ENCODE measurements at regions not wholly inside any gene's neighbourhood (a gene's known extent, or its start where the extent isn't known, plus 50 kb on each side); places are given as distances from the start of the nearest gene placed in this dataset.
"Not testable (repeated sequence)": the region's sequence is repeated elsewhere in the genome, so short reads cannot be mapped to it uniquely, and the experiment has no call there.

DNA sequence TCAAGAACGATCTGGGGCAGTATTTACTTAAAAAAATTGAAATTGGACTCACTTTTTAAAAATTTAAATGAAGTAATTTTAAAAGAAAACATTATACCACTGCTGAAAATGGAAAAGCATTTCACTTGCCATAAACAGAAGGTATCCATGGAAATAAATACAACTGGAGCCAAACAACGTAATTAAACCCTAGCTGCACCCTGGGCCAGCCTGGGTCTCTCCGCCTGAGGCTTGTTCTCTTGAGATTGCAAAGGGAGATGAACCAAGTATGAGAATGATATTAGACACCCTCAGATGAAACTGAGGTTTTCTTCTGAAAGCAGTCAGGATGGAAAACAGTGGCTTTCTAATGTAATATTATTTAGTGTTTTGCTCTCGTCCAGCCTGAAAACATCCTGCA, 264.4 kb downstream of the KCNE4 start:
- H4K20me1 ChIP-seq (ENCODE audit: insufficient read depth, low read depth, low read length), result no peaks in the 10 kb centered on the region
- no peaks in the 10 kb centered on the region for H3K36me3 ChIP-seq (ENCODE audit: insufficient read depth, low read length)
- H3K9me2 ChIP-seq (replicated peaks; ENCODE audit: insufficient read depth, low read length), result no peaks in the 10 kb centered on the region
- H3K4me2 ChIP-seq (ENCODE audit: low read depth, low read length, poor library complexity, severe bottlenecking), result no peak overlapping the region
- DNase-seq, result no peak
- no peak overlapping the region for H2AFZ ChIP-seq (ENCODE audit: low read length)
- no peaks in the 10 kb centered on the region for H3K27me3 ChIP-seq (ENCODE audit: low read length)
- no peak overlapping the region for H3K27ac ChIP-seq (ENCODE audit: low read length)
- H3K4me3 ChIP-seq (ENCODE audit: low read length), result no peak overlapping the region
- H3K4me1 ChIP-seq (ENCODE audit: low read length), result no peaks in the 10 kb centered on the region
- H3K9ac ChIP-seq (ENCODE audit: low read length), result no peak overlapping the region
- no peaks in the 10 kb centered on the region for H3K79me2 ChIP-seq (ENCODE audit: low read length)
- H3K9me3 ChIP-seq (ENCODE audit: low read length), result no peaks in the 10 kb centered on the region

DNA sequence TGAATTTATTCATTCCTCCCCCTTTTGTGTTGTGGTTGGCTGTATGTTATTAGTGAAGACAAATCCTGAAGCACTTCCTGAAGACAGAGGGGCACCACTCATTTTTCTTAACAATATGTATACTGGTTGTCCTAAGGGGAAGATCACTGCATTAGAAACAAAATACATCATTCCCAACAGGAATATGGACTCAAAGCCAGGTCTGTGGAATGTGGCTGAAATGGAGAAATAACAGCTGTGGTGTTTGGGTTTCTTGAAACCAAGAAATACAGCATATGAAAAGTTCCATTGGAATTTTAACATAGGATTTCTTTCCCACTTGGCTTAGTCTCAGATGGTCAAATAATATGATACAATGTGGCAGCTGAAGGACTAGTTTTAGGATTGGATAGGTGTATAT, 267.6 kb downstream of the KCNE4 start:
- Histone ChIP-seq H3K27me3 (ENCODE audit: low read length) (no peaks in the 10 kb centered on the region), H3K79me2 (ENCODE audit: low read length) (no peaks in the 10 kb centered on the region), H3K9ac (ENCODE audit: low read length) (no peak overlapping the region), H3K27ac (ENCODE audit: low read length) (no peak overlapping the region), H4K20me1 (ENCODE audit: insufficient read depth, low read depth, low read length) (no peaks in the 10 kb centered on the region), H3K4me1 (ENCODE audit: low read length) (no peaks in the 10 kb centered on the region), H3K9me3 (ENCODE audit: low read length) (no peaks in the 10 kb centered on the region), H3K4me2 (ENCODE audit: low read depth, low read length, poor library complexity, severe bottlenecking) (no peak overlapping the region), H3K9me2 (replicated peaks; ENCODE audit: insufficient read depth, low read length) (no peaks in the 10 kb centered on the region), H3K36me3 (ENCODE audit: insufficient read depth, low read length) (no peaks in the 10 kb centered on the region), H2AFZ (ENCODE audit: low read length) (no peak overlapping the region), H3K4me3 (ENCODE audit: low read length) (no peak overlapping the region)
- no peak for DNase-seq

- no peak overlapping the region for H3K9ac ChIP-seq (ENCODE audit: low read length)
- DNase-seq, result no peak
- H3K27me3 ChIP-seq (ENCODE audit: low read length), result no peaks in the 10 kb centered on the region
- H3K9me2 ChIP-seq (replicated peaks; ENCODE audit: insufficient read depth, low read length), result no peaks in the 10 kb centered on the region
- H3K4me3 ChIP-seq (ENCODE audit: low read length), result no peak overlapping the region
- no peak overlapping the region for H2AFZ ChIP-seq (ENCODE audit: low read length)
- no peaks in the 10 kb centered on the region for H3K9me3 ChIP-seq (ENCODE audit: low read length)
- no peak overlapping the region for H3K27ac ChIP-seq (ENCODE audit: low read length)
- no peaks in the 10 kb centered on the region for H3K4me1 ChIP-seq (ENCODE audit: low read length)
- no peak overlapping the region for H3K4me2 ChIP-seq (ENCODE audit: low read depth, low read length, poor library complexity, severe bottlenecking)
- H4K20me1 ChIP-seq (ENCODE audit: insufficient read depth, low read depth, low read length), result no peaks in the 10 kb centered on the region
- H3K79me2 ChIP-seq (ENCODE audit: low read length), result no peaks in the 10 kb centered on the region
- H3K36me3 ChIP-seq (ENCODE audit: insufficient read depth, low read length), result no peaks in the 10 kb centered on the region
These were observed 272.4 kb downstream of the KCNE4 start for GRCh38 chr2:223324402-223324801.

- Histone ChIP-seq H3K4me2 (ENCODE audit: low read depth, low read length, poor library complexity, severe bottlenecking) (no peak overlapping the region), H3K9me2 (replicated peaks; ENCODE audit: insufficient read depth, low read length) (no peaks in the 10 kb centered on the region), H3K4me1 (ENCODE audit: low read length) (no peaks in the 10 kb centered on the region), H3K79me2 (ENCODE audit: low read length) (no peaks in the 10 kb centered on the region), H3K9ac (ENCODE audit: low read length) (no peak overlapping the region), H3K4me3 (ENCODE audit: low read length) (no peak overlapping the region), H4K20me1 (ENCODE audit: insufficient read depth, low read depth, low read length) (no peaks in the 10 kb centered on the region), H2AFZ (ENCODE audit: low read length) (no peak overlapping the region), H3K27me3 (ENCODE audit: low read length) (no peaks in the 10 kb centered on the region), H3K27ac (ENCODE audit: low read length) (no peak overlapping the region), H3K9me3 (ENCODE audit: low read length) (no peaks in the 10 kb centered on the region), H3K36me3 (ENCODE audit: insufficient read depth, low read length) (no peaks in the 10 kb centered on the region)
- no peak for DNase-seq
These were observed 273.6 kb downstream of the SCG2 start for GRCh38 chr2:223328578-223328977.

GRCh38 chr2:223330747-223331146, 271.4 kb downstream of the SCG2 start:
- not testable (repeated sequence) for H3K79me2 ChIP-seq (ENCODE audit: low read length); H3K4me1 ChIP-seq (ENCODE audit: low read length); H3K36me3 ChIP-seq (ENCODE audit: insufficient read depth, low read length); H3K9me2 ChIP-seq (replicated peaks; ENCODE audit: insufficient read depth, low read length); H3K27ac ChIP-seq (ENCODE audit: low read length); DNase-seq; H3K4me3 ChIP-seq (ENCODE audit: low read length); H3K9ac ChIP-seq (ENCODE audit: low read length); H3K4me2 ChIP-seq (ENCODE audit: low read depth, low read length, poor library complexity, severe bottlenecking); H3K9me3 ChIP-seq (ENCODE audit: low read length); H3K27me3 ChIP-seq (ENCODE audit: low read length); H2AFZ ChIP-seq (ENCODE audit: low read length); H4K20me1 ChIP-seq (ENCODE audit: insufficient read depth, low read depth, low read length)

GRCh38 chr2:223338016-223338415, 264.1 kb downstream of the SCG2 start:
- H3K36me3 ChIP-seq (ENCODE audit: insufficient read depth, low read length), result no peaks in the 10 kb centered on the region
- no peaks in the 10 kb centered on the region for H3K79me2 ChIP-seq (ENCODE audit: low read length)
- H3K9ac ChIP-seq (ENCODE audit: low read length), result no peak overlapping the region
- H2AFZ ChIP-seq (ENCODE audit: low read length), result no peak overlapping the region
- no peak overlapping the region for H3K4me3 ChIP-seq (ENCODE audit: low read length)
- H3K9me2 ChIP-seq (replicated peaks; ENCODE audit: insufficient read depth, low read length), result no peaks in the 10 kb centered on the region
- no peak for DNase-seq
- no peaks in the 10 kb centered on the region for H4K20me1 ChIP-seq (ENCODE audit: insufficient read depth, low read depth, low read length)
- H3K4me2 ChIP-seq (ENCODE audit: low read depth, low read length, poor library complexity, severe bottlenecking), result no peak overlapping the region
- no peaks in the 10 kb centered on the region for H3K27me3 ChIP-seq (ENCODE audit: low read length)
- no peak overlapping the region for H3K27ac ChIP-seq (ENCODE audit: low read length)
- no peaks in the 10 kb centered on the region for H3K4me1 ChIP-seq (ENCODE audit: low read length)
- no peaks in the 10 kb centered on the region for H3K9me3 ChIP-seq (ENCODE audit: low read length)

DNA sequence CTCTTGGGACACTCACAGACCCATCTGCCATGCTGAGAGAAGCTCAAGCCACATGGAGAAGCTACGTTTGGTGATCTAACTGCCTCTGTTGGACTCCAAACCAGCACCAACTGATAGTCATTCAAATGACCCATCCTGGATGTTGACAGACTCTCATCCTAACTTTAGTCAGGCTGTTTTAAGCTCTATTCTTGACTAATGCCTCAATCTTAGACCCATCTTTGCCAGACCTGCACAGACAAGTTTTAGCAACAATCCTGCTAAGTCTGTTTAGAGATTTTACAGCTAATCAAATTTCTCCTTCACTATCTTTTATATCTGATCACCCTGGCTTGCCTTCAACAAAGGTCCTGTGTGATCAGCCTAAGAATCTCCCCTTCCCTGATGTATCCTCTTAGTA, 245.1 kb downstream of the SCG2 start:
- no peak for DNase-seq
- no peaks in the 10 kb centered on the region; the same call in 1 of the 2 replicates for H3K9me2 ChIP-seq (replicated peaks; ENCODE audit: insufficient read depth, low read length)
- H3K4me2 ChIP-seq (ENCODE audit: low read depth, low read length, poor library complexity, severe bottlenecking), result no peak overlapping the region
- no peak overlapping the region for H3K27ac ChIP-seq (ENCODE audit: low read length)
- no peak overlapping the region for H3K9ac ChIP-seq (ENCODE audit: low read length)
- no peaks in the 10 kb centered on the region for H3K36me3 ChIP-seq (ENCODE audit: insufficient read depth, low read length)
- H2AFZ ChIP-seq (ENCODE audit: low read length), result no peak overlapping the region
- no peak overlapping the region for H3K4me3 ChIP-seq (ENCODE audit: low read length)
- no peaks in the 10 kb centered on the region for H4K20me1 ChIP-seq (ENCODE audit: insufficient read depth, low read depth, low read length)
- H3K9me3 ChIP-seq (ENCODE audit: low read length), result no peaks in the 10 kb centered on the region
- no peaks in the 10 kb centered on the region for H3K27me3 ChIP-seq (ENCODE audit: low read length)
- no peaks in the 10 kb centered on the region for H3K79me2 ChIP-seq (ENCODE audit: low read length)
- no peaks in the 10 kb centered on the region for H3K4me1 ChIP-seq (ENCODE audit: low read length)

DNA sequence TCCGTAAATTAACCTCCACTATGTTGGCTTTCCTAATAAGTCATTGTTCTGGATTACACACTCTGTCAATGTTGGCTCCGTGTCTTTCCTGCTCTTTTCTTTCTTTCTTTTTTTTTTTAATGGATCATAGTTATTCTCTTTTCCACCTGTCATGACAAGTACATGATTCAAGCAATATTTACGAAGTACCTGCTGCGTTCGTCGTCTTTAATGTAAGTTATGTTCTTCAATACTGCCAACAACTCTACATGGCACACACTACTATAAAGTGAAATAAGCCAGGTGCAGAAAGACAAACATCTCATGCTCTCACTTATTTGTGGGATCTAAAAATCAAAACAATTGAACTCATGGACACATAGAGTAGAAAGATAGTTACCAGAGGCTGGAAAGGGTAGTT, 239.1 kb downstream of the SCG2 start:
- H3K36me3 ChIP-seq (ENCODE audit: insufficient read depth, low read length), result no peaks in the 10 kb centered on the region
- H3K27me3 ChIP-seq (ENCODE audit: low read length), result 0 out of 2 replicates have a peak, but pooled peaks cover 4% of the 10 kb centered on the region
- H3K9ac ChIP-seq (ENCODE audit: low read length), result no peak overlapping the region
- H3K79me2 ChIP-seq (ENCODE audit: low read length), result no peaks in the 10 kb centered on the region
- H3K4me1 ChIP-seq (ENCODE audit: low read length), result no peaks in the 10 kb centered on the region
- no peak overlapping the region for H2AFZ ChIP-seq (ENCODE audit: low read length)
- no peaks in the 10 kb centered on the region for H4K20me1 ChIP-seq (ENCODE audit: insufficient read depth, low read depth, low read length)
- no peak overlapping the region for H3K4me2 ChIP-seq (ENCODE audit: low read depth, low read length, poor library complexity, severe bottlenecking)
- no peaks in the 10 kb centered on the region; the same call in 1 of the 2 replicates for H3K9me2 ChIP-seq (replicated peaks; ENCODE audit: insufficient read depth, low read length)
- no peak overlapping the region for H3K4me3 ChIP-seq (ENCODE audit: low read length)
- no peaks in the 10 kb centered on the region for H3K9me3 ChIP-seq (ENCODE audit: low read length)
- no peak overlapping the region for H3K27ac ChIP-seq (ENCODE audit: low read length)
- no peak for DNase-seq

DNA sequence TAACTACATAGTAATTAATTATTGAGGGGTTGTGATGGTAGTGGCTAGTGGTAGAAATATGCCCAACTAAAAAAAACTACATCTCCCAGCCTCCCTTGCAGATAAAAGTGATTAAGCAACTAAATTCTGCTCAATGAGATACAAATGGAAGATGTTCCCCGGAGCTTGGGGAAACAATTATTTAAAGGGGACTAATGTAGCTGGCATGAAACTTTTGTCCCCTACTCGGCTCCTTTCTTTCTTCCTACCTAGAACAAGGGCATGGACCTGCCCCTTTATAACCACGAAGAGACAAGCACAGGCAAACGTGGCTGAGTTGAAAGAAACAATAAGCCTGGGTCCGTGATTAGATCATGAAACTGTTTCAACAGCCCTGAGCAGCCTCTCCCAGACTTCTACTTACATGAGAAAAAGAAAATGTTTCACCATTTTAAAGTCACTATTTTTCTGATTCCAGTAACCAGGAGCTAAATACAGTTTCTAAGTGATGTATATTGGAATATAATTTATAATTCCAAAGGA, 236.9 kb downstream of the SCG2 start:
- H3K27ac ChIP-seq (ENCODE audit: low read length), result no peak overlapping the region
- H3K4me2 ChIP-seq (ENCODE audit: low read depth, low read length, poor library complexity, severe bottlenecking), result no peak overlapping the region
- H3K36me3 ChIP-seq (ENCODE audit: insufficient read depth, low read length), result no peaks in the 10 kb centered on the region
- H3K79me2 ChIP-seq (ENCODE audit: low read length), result no peaks in the 10 kb centered on the region
- no peaks in the 10 kb centered on the region for H4K20me1 ChIP-seq (ENCODE audit: insufficient read depth, low read depth, low read length)
- no peaks in the 10 kb centered on the region for H3K9me3 ChIP-seq (ENCODE audit: low read length)
- no peak overlapping the region for H3K4me3 ChIP-seq (ENCODE audit: low read length)
- H3K4me1 ChIP-seq (ENCODE audit: low read length), result no peaks in the 10 kb centered on the region
- no peak overlapping the region for H2AFZ ChIP-seq (ENCODE audit: low read length)
- H3K9me2 ChIP-seq (replicated peaks; ENCODE audit: insufficient read depth, low read length), result no peaks in the 10 kb centered on the region
- no peak overlapping the region for H3K9ac ChIP-seq (ENCODE audit: low read length)
- DNase-seq, result no peak
- H3K27me3 ChIP-seq (ENCODE audit: low read length), result 0 out of 2 replicates have a peak, but pooled peaks cover 4% of the 10 kb centered on the region
